ENCODE measurements at regions not wholly inside any gene's neighbourhood (a gene's known extent, or its start where the extent isn't known, plus 50 kb on each side); places are given as distances from the start of the nearest gene placed in this dataset.

- Mint-ChIP-seq H3K36me3 (no peaks in the 10 kb centered on the region), H3K4me3 (no peak overlapping the region), H3K27me3 (ENCODE audit: low read depth) (peaks cover 32% of the 10 kb centered on the region), H3K9me3 (no peaks in the 10 kb centered on the region), H3K27ac (no peak overlapping the region), H3K4me1 (peaks cover 2% of the 10 kb centered on the region)
- no peak for TF ChIP-seq CTCF (IDR thresholded peaks at IDR 0.05; ENCODE audit: unreplicated experiment)
- no peak for DNase-seq (ENCODE audit: low spot score in 2 of 2, unreplicated experiment in 2 of 2)
Observed at GRCh38 chr7:142607351-142607750, 141.9 kb upstream of the PRSS1 start.

DNA sequence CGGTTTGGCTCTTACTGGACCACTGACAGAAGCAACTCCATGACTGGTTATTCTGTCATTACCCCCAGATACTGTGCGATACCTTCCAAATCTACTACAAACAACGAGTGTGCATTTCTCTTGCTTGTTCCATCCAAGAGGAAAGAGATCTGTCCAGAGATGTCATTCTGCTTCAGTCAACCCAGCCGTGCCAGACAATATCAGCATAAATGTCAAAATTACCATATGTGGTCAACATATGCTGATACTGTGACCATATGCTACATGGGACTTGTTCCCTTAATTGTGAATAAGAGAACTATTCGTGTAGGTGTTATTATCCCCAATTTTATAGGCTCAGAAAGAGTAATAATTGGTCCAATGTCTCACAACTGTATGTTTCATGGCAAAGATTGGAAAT, 143.2 kb upstream of the PRSS1 start:
- Mint-ChIP-seq H3K4me3 (no peak overlapping the region), H3K4me1 (peaks cover 2% of the 10 kb centered on the region), H3K9me3 (no peaks in the 10 kb centered on the region), H3K36me3 (no peaks in the 10 kb centered on the region), H3K27ac (no peak overlapping the region), H3K27me3 (ENCODE audit: low read depth) (peaks cover 36% of the 10 kb centered on the region)
- no peak for TF ChIP-seq CTCF (IDR thresholded peaks at IDR 0.05; ENCODE audit: unreplicated experiment)
- no peak for DNase-seq (ENCODE audit: low spot score in 2 of 2, unreplicated experiment in 2 of 2)

GRCh38 chr7:142604671-142605070, 144.6 kb upstream of the PRSS1 start:
- Mint-ChIP-seq H3K36me3 (no peaks in the 10 kb centered on the region), H3K27ac (no peak overlapping the region), H3K4me3 (no peak overlapping the region), H3K27me3 (ENCODE audit: low read depth) (peaks cover 36% of the 10 kb centered on the region), H3K9me3 (no peaks in the 10 kb centered on the region), H3K4me1 (peaks cover 2% of the 10 kb centered on the region)
- no peak for DNase-seq (ENCODE audit: low spot score in 2 of 2, unreplicated experiment in 2 of 2)
- no peak for TF ChIP-seq CTCF (IDR thresholded peaks at IDR 0.05; ENCODE audit: unreplicated experiment)

- Mint-ChIP-seq H3K27me3 (ENCODE audit: low read depth) (peaks cover 36% of the 10 kb centered on the region), H3K9me3 (no peaks in the 10 kb centered on the region), H3K36me3 (no peaks in the 10 kb centered on the region), H3K4me1 (peaks cover 2% of the 10 kb centered on the region), H3K27ac (no peak overlapping the region), H3K4me3 (no peak overlapping the region)
- peak in 1 of 2 experiments; percentile 47 for DNase-seq (ENCODE audit: low spot score in 2 of 2, unreplicated experiment in 2 of 2)
- peak; percentile 78 for TF ChIP-seq CTCF (IDR thresholded peaks at IDR 0.05; ENCODE audit: unreplicated experiment)
Observed at GRCh38 chr7:142603870-142604448, 145.3 kb upstream of the PRSS1 start.

GRCh38 chr7:142602756-142603155, 146.5 kb upstream of the PRSS1 start:
- Mint-ChIP-seq H3K4me3 (no peak overlapping the region), H3K9me3 (no peaks in the 10 kb centered on the region), H3K27me3 (ENCODE audit: low read depth) (peaks cover 44% of the 10 kb centered on the region), H3K27ac (no peak overlapping the region), H3K36me3 (no peaks in the 10 kb centered on the region), H3K4me1 (peaks cover 2% of the 10 kb centered on the region)
- TF ChIP-seq CTCF (IDR thresholded peaks at IDR 0.05; ENCODE audit: unreplicated experiment) = no peak
- DNase-seq (ENCODE audit: low spot score in 2 of 2, unreplicated experiment in 2 of 2) = no peak

GRCh38 chr7:142602183-142602582, 147.1 kb upstream of the PRSS1 start:
- H3K9me3 Mint-ChIP-seq = no peaks in the 10 kb centered on the region
- no peaks in the 10 kb centered on the region for H3K4me1 Mint-ChIP-seq
- no peak for DNase-seq (ENCODE audit: low spot score in 2 of 2, unreplicated experiment in 2 of 2)
- no peak for TF ChIP-seq CTCF (IDR thresholded peaks at IDR 0.05; ENCODE audit: unreplicated experiment)
- peaks cover 45% of the 10 kb centered on the region for H3K27me3 Mint-ChIP-seq (ENCODE audit: low read depth)
- no peak overlapping the region for H3K27ac Mint-ChIP-seq
- H3K36me3 Mint-ChIP-seq = no peaks in the 10 kb centered on the region
- no peak overlapping the region for H3K4me3 Mint-ChIP-seq

All from mesothelial cell of epicardium (in vitro differentiated cells).